RKO (cell line): ENCODE measurements at regions not wholly inside any gene's neighbourhood (a gene's known extent, or its start where the extent isn't known, plus 50 kb on each side); places are given as distances from the start of the nearest gene placed in this dataset.
"Not testable (repeated sequence)": the region's sequence is repeated elsewhere in the genome, so short reads cannot be mapped to it uniquely, and the experiment has no call there.

Source experiments
- DNase-seq: peaks from one replicate; pipeline ENCODE4 v3.0.0-alpha.2; 2016; ENCODE audit warnings: low spot score

DNA sequence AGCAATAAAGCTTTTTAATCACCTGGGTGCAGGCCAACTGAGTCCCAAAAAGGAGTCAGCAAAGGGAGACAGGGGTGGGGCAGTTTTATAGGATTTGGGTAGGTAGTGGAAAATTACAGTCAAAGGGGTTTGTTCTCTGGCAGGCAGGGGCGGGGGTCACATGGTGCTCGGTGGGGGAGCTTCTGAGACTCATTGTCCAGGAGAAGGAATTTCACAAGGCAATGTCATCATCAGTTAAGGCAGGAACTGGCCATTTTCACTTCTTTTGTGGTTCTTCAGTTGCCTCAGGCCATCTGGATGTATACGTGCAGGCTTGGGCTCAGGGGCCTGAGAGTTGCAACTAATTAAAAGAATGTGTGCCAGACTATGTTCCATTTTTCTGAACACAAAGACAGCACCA lies 147.5 kb upstream of the SCN7A start:
- not testable (repeated sequence) for DNase-seq

DNA sequence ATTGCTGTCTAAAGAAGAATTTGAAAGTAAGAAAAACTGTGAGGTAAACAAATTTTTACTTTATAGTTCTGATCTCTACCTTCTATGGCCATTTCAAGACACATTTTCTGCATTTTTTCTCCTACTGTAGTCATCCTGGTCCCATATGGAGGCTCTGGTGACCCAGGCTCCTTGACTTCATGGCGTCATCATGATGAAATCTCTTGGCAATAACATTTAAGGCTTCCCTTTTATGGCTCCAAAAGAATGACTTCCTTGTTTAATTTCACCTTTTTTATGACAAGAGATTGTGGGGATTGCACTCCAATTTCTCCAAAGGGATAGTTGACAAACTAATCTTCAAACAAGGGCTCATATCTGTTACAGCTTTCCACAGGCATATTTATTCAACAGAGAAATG lies 143.0 kb upstream of the SCN7A start:
- no peak for DNase-seq

DNA sequence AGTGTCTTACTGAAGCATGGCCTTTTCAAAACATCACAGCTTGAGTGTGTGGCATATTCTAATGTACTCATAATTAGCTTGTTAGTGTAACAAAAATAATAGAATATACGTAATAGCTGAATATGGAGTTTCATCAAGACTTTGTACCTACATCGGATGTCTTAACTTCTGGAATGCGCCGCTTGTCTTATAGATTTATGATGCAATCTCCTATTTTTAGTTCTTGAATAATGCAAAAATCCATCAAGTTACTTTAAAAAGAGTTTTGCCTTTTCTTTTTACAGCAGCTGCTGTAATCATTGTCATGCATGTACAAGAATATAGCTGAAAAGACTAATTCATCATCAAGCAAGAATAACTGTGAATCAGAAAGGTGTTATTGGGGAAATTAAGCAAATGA lies 140.7 kb upstream of the SCN7A start:
- no peak for DNase-seq

DNA sequence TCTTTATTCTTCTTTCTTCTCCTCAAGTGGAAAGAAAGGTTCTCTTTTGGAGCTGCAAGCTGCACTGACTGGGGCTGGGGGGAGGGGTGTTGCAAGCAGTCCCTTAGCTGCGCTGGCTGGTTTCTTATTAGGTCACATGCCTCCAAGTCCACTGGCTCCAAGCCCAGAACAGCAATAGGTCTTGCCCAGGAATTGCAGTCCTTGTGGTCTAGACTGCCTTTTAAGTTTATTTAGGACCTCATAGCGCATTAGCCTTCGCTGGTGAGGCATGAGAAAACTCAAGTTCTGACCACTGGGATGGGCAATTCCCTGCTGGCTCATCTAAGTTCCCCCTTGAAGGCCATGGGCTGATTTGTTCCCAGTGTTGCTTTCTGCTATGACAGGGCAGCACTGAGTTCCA lies 138.6 kb upstream of the SCN7A start:
- DNase-seq: no peak

DNA sequence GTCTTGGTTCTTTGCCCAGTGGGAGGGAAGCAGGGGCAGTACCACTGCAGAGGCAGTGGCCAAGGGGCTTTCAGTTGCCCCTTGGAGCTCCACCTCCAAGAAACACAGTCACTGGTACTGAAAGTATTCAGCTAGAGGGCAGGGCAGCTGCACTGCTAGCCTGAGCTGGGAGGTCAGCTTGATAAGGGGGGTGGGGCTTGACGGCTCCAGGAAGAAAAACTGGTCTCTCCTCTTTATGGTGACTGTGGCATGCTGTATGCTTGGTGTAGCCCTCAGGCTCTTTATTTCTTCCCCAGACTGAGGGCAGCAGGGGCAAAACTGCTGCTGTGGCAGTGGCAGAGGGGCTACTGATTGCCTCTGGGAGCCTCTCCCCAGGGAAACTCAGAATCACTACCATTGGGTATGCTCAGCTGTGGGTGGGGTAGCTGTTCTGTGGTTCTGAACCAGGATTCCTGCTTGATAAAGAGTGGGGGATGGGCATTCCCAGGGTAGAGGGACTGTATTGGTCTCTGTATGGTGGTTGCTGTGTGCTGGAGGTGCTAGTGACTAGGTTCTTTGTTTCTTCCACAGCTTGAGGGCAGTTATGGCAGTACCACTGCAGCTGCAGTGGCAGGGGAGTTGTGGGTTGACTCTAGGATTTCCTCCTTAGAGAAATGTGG lies 134.6 kb upstream of the SCN7A start:
- no peak for DNase-seq

DNA sequence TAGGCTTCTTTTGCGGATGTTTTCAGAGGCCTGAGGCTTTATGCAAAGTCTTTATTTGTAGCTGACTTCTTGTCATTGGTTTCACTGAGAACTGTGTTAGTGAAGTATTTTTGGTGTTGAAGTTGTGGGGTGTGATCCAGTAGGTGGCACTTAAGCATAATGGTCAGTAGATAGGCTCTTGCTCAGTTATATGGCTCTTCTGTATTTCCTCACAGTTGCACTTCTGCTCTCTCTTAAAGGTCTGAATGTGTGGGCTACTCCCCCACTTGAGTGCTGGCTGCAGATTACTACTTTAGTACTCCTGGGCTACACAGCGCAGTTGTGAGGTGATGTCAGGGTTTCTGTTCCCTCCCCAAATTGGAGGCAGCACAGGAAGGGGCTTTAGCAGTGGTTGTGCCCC lies 133.8 kb upstream of the SCN7A start:
- DNase-seq: no peak

DNA sequence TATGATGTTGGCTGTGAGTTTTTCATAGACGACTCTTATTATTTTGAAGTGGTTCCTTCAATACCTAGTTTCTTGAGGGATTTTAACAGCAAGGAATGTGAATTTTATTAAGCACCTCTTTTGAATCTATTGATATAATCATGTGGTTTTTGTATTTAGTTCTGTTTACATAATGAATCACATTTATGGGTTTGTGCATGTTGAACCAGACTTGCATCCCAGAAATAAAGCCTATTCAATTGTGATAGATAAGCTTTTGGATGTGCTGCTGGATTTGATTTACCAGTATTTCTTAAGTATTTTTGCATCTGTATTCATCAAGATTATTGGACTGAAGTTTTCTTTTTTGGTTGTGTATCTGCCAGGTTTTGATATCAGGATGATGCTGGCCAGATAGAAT lies 131.6 kb upstream of the SCN7A start:
- no peak for DNase-seq

DNA sequence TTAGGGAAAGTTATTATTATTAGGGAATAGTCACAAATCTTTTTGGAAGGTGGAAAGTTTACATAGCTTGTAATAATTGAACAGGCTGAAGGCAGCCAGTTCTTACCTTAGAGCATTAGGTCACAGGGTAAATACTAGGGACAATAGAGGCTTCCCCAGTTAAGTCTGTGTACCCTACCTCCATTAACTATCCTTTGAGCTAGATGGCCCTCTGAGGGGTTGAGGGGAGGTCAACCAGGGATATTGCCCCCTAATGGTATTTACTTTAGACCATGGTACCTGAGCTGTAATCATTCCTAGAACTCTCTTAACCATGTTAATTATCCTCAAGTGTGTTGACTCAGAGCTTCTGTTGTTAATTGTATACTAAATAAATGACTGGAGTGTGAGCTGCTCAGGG lies 120.5 kb upstream of the SCN7A start:
- no peak for DNase-seq

DNA sequence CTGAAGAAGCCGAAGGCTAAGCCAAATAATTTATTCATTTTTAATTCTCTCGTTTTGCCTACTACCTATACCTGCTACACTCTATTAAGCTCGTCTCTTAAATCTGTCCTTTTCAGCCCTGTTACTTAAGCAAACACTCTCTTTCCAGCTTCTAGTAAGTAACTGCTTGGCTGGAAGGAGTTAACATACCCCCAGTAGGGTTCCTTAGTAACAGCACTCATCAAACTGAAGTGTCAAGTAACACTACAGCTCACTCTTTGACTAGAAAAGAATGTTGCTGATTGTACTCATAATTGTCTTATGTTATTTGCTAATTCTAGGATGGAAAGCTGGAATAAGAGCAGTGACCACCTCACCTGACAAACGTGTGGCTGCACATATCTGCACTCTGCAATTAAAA lies 120.0 kb upstream of the SCN7A start:
- DNase-seq: no peak

DNA sequence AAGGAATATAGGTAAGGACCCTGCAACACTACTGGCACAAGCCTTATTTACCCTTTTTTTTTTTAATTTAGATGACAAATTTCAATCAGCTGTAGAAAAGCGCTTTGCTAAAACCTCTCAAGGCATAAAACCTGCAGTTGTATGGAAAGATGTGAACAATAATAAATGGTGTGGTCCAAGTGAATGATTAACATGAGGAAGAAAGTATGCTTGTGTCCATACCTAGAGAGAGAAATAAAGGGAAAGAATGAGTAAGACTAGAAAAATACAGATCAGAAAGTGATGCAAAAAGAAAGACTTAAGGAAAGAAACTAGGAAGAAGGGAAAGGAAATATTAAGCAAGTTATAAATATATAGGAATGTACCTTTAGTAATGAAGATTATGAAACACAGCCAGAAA lies 119.2 kb upstream of the SCN7A start:
- no peak for DNase-seq

DNA sequence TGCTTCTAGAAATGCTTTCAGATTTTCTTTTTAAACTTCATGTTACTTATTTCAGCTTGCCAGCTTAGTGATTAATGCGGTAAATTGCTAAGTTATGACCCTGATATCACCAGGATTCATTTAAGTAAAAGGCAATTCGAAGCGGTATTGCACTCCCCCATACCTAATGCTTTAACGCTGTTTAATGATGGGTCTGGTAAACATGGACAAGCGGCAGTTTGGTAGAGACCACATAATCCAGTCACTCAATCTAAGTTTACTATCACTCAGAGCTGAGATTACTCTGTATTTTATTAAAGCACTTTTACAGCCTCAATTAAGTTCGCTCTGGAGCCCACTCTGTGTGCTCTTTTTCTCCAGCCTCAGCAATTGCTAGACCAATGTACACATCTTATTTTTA lies 118.2 kb upstream of the SCN7A start:
- no peak for DNase-seq

DNA sequence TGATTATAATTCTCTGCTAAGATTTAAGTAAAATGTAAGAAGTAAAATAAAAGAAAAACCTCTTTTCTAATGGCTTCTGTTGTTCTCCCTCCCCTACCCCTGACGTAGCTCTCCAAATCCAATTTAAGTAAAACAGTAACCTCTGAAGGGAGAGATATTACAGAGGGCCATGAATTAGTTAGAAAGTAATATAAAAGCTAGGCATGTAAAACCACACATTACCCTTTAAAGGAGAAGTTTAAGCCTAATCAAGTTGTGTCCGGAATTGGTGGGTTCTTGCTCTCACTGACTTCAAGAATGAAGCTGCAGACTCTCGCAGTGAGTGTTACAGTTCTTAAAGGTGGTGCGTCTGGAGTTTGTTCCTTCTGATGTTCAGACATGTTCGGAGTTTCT lies 116.9 kb upstream of the SCN7A start:
- no peak for DNase-seq

DNA sequence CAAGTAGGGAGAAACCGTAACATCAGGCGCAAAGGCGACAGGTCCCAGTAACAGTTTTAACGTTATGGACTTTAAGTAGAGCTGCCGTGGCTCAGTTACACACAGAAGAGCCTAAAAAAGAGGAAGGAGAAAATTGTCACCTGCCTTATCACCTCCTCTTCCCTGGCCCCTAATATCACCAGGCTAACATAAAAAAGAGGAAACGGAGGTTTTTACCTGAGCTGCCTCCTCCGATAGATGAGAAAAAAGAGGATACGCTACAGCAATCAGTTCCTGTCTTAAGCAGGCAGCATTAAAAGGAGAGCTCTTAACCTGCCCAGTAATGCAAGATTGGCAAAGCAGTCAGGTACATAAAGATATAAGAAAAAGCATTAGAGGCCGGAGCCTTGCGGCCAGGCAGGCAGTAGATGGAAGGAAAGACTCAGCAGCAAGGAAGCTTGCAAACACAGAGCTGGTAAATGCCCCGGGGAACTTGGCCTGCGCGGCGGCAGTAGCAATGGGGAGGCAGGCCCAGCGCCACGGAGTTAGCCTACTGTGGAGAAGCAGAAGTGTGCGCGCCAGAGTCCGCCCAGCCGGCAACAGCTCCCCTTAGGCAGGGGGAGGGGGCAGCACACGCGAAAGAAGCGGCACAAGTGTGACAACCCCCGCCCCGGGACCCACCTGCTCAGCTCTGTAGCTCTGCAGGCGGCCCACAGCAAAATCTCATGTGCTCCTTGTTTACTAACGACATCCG lies 116.3 kb upstream of the SCN7A start:
- no peak for DNase-seq

DNA sequence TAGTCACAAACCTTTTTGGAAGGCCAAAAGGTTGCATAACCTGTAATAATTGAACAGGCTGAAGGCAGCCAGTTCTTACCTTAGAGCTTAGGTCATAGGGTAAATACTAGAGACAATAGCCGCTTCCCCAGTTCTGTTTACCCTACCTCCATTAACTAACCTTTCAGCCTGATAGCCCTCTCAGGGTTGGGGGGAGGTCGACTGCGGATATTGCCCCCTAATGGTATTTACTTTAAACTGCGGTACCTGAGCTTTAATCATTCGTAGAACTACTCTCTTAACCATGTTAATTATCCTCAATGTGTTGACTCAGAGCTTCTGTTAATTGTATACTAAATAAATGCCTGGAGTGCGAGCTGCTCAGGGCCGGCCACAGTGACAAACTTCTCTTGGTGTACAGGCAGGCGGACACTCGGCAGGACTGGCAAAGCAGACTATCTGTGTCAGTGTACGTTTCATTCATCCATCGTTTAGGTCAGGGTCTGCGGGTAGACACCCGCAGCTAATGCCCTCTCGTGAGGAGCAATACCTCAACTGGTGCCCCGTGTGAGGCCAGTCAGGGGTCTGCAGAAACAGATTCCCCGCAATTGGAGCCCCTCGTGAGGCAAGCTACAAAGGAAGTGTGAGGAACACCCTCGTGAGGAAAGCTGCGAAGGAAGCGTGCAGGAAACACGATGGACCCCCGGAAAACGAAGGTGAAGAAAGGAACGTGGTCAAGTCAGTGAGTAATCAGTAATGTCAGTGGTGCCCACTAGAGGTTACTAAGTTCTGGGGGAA lies 115.3 kb upstream of the SCN7A start:
- no peak for DNase-seq

DNA sequence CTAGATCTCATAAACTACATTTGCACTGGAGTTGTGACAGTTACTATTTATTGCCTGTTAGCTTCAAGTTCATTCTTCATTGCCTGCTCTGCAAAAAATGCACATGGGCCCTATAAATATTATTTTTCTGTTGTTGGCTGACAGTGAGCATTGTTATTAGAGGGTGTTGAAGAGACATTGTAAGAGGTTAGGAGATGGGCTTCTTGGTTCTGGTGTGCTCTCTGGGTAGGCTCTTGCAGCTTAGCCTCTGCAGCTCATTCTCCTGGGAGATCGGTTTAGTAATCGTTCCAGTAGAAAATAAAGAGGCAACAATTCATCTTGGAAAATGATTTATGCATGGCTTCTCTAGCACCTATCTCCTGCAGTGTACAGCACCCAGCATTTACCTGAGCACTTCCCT lies 113.8 kb upstream of the SCN7A start:
- DNase-seq: no peak

DNA sequence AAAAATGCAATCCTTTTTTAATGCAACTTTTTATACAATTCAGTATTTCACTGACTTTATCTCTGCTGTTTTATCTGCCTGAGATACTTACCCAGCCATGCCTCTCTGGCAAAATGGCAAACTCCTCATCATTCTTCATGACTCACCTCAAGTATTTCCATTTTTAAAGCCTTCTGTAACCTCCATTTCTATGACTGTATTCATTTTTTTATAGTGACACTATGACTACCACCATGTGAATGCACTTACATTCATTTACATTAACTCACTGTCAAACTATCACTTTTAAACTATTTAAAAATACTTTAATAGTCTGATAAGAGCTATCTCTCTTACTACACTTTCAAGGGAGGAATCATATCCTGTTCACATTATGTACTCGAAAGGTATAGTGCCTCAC lies 99.4 kb upstream of the SCN7A start:
- peak; percentile 66 for DNase-seq

DNA sequence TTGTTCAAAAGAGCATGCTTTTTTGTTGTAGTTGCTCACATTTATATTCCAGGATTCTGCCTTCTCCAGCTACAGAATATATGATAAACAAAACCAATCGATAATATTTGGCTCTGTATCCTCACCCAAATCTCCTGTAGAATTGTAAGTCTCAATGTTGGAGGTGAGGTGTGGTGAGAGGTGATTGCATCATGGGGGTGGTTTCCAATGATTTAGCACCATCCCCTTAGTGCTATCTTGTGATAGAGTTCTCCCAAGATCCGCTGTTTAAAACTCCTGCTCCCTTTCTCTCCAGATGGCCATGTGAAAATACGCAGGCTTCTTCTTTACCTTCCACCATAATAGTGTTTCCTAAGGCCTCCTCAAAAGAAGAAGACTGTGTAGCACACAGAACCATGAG lies 98.7 kb upstream of the SCN7A start:
- DNase-seq: no peak

DNA sequence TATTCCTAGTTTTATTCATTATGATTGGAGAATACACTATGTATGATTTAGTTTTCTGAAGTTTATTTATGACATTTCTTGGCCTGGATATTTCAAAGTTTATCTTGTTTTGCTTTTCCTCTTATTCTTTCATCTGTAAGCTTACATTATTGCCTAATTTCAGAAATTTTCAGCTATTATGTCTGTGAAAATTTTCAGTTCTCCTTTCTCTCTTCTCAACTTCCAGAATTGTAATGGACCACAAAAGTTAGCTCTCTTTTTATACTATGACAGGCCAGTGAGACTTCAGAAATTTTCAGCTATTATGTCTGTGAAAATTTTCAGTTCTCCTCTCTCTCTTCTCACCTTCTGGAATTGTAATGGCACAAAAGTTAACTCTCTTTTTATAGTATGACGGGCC lies 97.2 kb upstream of the SCN7A start:
- DNase-seq: no peak

DNA sequence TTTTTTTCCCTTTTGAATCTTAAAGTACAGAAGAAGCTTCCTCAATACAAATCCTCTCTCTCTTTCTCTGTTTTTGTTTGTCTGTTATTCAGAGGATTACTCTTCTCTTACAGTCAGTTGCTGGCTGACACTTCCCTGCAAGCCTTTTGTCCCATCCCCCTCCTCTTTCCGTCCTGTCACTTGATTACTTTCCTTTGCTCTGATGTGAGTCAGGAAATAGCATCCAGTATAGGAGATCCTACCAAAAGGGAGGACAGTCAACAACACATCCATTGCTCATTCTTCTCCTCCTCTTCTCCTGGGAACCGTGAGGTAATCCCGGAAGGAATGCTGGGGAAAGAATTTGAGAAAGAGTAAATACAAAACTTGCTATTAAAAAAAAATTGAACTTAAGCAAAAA lies 79.3 kb upstream of the SCN7A start:
- no peak for DNase-seq

DNA sequence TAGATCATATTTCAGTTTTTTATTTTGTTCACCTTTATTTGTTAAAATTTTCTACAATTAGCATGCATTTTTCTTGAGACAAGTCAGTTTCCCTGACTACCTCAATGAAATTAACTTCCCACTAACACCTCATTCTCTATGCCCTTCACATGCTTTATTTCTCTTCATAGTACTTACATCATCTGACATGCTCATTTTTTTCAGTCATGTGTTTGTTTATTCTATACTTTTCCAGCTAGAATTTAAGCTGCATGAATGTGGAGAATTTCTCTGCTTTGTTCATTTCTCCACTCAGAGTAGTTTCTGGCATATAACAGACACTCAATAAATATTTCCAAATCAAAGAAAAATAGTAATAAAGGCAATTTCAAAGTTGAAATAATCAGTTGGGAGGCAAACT lies 78.9 kb upstream of the SCN7A start:
- no peak for DNase-seq

DNA sequence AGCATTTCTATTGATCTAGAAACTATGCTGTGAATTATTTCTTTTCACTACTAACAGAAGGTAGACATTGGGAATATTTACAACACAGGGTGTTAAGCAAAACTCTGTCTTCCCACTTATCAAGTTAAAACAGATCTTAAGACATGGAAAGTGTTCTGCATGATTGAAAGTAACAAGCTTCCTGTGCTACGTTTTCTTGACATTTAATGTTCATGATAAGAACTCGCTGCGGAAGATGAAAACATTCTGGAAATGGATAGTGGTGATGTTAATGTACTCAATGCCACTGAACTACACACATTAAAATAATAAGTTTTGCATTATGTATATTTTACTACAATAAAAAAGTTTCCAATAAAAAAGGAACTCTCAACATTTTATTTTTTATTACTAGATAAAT lies 74.4 kb upstream of the SCN7A start:
- no peak for DNase-seq

DNA sequence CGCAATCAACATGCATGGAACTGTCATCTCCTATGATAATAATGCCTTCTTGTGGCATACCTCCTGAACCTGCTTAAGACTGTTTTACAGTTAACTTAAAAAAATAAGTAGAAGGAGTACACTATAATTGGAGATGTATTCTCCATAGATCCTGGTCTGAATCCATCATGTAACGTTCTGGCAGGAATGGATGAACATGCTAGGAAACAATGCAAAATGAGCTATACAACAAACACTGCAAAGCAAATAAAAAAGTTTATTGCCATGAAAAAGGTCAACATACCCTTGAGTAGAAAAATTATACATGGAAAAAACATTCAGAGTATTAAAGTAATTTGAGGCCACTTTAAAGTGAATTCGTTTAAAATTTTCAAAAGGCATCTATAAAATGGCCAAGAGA lies 71.5 kb upstream of the SCN7A start:
- no peak for DNase-seq

DNA sequence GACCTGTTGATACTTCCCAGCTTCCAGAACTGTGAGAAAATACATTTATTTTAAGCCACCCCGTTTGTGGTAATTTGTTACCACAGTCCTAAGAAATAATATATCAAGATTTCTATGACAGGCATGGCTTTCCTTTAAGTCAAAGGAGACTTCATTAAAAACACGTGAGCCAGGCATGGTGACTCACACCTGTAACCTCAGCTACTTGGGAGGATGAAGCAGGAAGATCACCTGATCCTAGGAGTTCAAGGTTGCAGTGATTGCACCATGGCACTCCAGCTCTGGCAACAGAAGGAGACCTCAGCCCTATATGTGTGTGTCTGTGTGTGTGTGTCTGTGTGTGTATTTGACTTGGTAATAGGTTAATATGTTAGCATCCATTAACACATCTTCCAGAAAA lies 69.8 kb upstream of the SCN7A start:
- DNase-seq: peak; percentile 3
